ENCODE measurements at regions not wholly inside any gene's neighbourhood (a gene's known extent, or its start where the extent isn't known, plus 50 kb on each side); places are given as distances from the start of the nearest gene placed in this dataset.

DNA sequence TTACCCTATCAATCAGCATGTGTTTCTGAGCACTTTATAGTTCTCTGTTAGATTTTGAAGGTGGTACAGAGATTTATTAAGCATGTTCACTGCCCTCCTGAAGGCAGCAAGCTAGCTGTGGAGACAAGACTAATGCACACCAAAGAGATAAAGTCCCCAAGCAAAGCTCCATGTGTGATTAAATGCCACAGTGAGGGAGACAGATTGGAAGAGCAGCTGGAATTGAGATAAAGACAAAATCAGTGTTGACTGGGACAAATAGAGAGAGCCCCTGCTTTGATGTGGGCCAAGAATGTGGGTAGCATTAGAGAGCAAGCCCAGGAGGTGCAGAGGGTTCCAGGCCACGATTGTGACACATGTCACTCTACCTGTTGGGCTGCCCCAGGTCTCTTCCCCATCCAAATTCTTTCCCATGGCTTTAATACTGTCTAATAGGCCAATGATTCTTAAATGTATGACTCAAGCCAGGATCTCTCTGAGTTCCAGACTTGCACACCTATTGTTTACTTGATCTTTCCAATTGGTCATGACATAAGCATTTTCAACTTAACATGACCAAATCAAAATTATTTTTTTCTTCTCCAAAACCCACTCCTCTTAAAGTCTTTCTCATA is 60.1 kb upstream of the ZC3H12C start:
- DNase-seq: no peak

DNA sequence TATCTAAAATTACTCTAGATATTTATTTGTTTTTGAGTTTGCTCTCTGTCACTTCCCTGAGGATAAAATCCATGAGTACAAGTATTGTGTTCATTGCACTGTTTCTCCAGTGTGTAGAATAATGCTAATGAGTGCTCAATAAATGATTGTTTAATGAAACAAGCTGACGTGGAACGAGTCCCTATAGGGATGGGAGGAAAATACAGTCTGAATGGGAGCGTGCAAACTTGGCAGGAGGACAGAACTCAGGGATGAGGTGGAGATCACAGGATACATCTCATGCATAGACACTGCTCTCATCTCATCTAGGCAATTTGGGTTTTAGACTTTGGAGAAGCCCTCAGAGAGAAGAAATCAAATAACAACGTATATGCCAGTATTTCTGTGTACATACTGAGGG is 58.4 kb upstream of the ZC3H12C start:
- no peak for DNase-seq

DNA sequence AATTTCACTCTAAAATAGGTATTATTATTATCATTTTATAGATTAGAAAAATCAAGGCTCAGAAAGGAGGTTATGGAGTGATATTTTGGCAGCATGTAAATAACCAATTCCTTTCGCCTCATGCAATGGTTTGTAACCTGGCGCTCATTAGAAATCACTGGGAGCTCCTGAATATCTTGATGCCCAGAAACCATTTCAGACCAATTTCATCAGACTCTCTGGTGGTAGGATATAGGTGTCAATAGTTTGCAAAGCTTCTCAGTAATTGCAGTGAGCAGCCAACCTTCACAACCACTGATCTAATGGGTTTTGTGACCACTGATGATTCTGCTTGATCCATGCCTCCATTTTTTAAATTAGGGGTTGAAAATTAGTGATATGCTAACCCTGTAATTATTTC is 57.8 kb upstream of the ZC3H12C start:
- no peak for DNase-seq

DNA sequence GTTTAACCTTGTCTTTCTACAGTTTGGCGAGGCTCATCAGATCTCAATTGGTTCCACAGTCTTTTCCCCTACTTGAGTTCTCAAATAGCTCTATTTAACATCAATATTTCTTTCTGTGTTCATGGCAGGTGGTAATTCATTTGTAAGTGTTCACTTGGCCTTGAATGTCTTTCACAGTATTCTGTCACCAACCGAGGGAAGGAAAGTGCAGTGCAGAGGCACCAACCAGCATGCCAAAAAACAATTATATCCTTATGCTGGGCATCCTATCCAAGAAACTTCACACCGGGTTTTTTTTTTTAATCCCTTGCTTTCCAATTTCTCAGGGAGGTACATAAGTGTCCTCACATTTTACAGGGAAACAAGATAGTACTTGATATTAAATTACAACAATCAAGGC is 55.0 kb upstream of the ZC3H12C start:
- DNase-seq: no peak

All from activated CD4-positive, alpha-beta T cell treated with anti-CD3 and anti-CD28 coated beads, Interleukin-2, amount 50 U/mL, for 16 hours (primary cell).